ENCODE measurements at regions not wholly inside any gene's neighbourhood (a gene's known extent, or its start where the extent isn't known, plus 50 kb on each side); places are given as distances from the start of the nearest gene placed in this dataset.

GRCh38 chr10:2618690-2619089 lies 448.7 kb upstream of the PFKP start:
- no peaks in the 10 kb centered on the region for H3K36me3 ChIP-seq
- intact Hi-C loops (cut with DNase I; ENCODE audit: low total_unique reads), result no loop called here
- no peaks in the 10 kb centered on the region for H3K4me1 ChIP-seq
- H3K4me3 ChIP-seq, result no peak overlapping the region
- H3K9me3 ChIP-seq, result no peaks in the 10 kb centered on the region
- H3K27ac ChIP-seq, result no peak overlapping the region
- H3K27me3 ChIP-seq, result peaks cover 0 to 19% of the 10 kb centered on the region in 2 donors
- DNase-seq (ENCODE audit: low spot score in 2 of 2), result no peak
- TF ChIP-seq POLR2A (IDR thresholded peaks at IDR 0.05), result no peak
- no peak for TF ChIP-seq POLR2AphosphoS5 (IDR thresholded peaks at IDR 0.05)
- TF ChIP-seq CTCF (IDR thresholded peaks at IDR 0.05), result no peak

- Histone ChIP-seq H3K36me3 (no peaks in the 10 kb centered on the region), H3K27ac (no peak overlapping the region), H3K4me3 (no peak overlapping the region), H3K9me3 (no peaks in the 10 kb centered on the region), H3K27me3 (peaks cover 0 to 14% of the 10 kb centered on the region in 2 donors), H3K4me1 (no peaks in the 10 kb centered on the region)
- intact Hi-C loops (cut with DNase I; ENCODE audit: low total_unique reads), result no loop called here
- no peak for TF ChIP-seq POLR2AphosphoS5 (IDR thresholded peaks at IDR 0.05)
- no peak for TF ChIP-seq POLR2A (IDR thresholded peaks at IDR 0.05)
- no peak for TF ChIP-seq CTCF (IDR thresholded peaks at IDR 0.05)
- DNase-seq (ENCODE audit: low spot score in 2 of 2), result no peak
Measured at GRCh38 chr10:2616215-2616614, 451.1 kb upstream of the PFKP start.

- intact Hi-C loops (cut with DNase I; ENCODE audit: low total_unique reads), result no loop called here
- Histone ChIP-seq H3K27ac (no peak overlapping the region), H3K4me1 (no peaks in the 10 kb centered on the region), H3K36me3 (no peaks in the 10 kb centered on the region), H3K9me3 (no peaks in the 10 kb centered on the region), H3K4me3 (no peak overlapping the region), H3K27me3 (peaks cover 0 to 4% of the 10 kb centered on the region in 2 donors)
- no peak for TF ChIP-seq CTCF (IDR thresholded peaks at IDR 0.05)
- TF ChIP-seq POLR2A (IDR thresholded peaks at IDR 0.05), result no peak
- TF ChIP-seq POLR2AphosphoS5 (IDR thresholded peaks at IDR 0.05), result no peak
- DNase-seq (ENCODE audit: low spot score in 2 of 2), result no peak
Measured at GRCh38 chr10:2611603-2612002, 455.7 kb upstream of the PFKP start.

GRCh38 chr10:2610946-2611345 lies 456.4 kb upstream of the PFKP start:
- intact Hi-C loops (cut with DNase I; ENCODE audit: low total_unique reads), result no loop called here
- H3K27me3 ChIP-seq, result peaks cover 0 to 4% of the 10 kb centered on the region in 2 donors
- H3K4me3 ChIP-seq, result no peak overlapping the region
- H3K27ac ChIP-seq, result no peak overlapping the region
- no peaks in the 10 kb centered on the region for H3K9me3 ChIP-seq
- TF ChIP-seq POLR2A (IDR thresholded peaks at IDR 0.05), result no peak
- no peak for TF ChIP-seq CTCF (IDR thresholded peaks at IDR 0.05)
- no peak for TF ChIP-seq POLR2AphosphoS5 (IDR thresholded peaks at IDR 0.05)
- H3K4me1 ChIP-seq, result no peaks in the 10 kb centered on the region
- H3K36me3 ChIP-seq, result no peaks in the 10 kb centered on the region
- DNase-seq (ENCODE audit: low spot score in 2 of 2), result no peak

- Histone ChIP-seq H3K4me3 (no peak overlapping the region), H3K36me3 (no peaks in the 10 kb centered on the region), H3K9me3 (no peaks in the 10 kb centered on the region), H3K27ac (no peak overlapping the region), H3K27me3 (no peaks in the 10 kb centered on the region), H3K4me1 (no peaks in the 10 kb centered on the region)
- no peak for DNase-seq (ENCODE audit: low spot score in 2 of 2)
- TF ChIP-seq POLR2A (IDR thresholded peaks at IDR 0.05) (no peak), POLR2AphosphoS5 (IDR thresholded peaks at IDR 0.05) (no peak), CTCF (IDR thresholded peaks at IDR 0.05) (no peak)
- intact Hi-C loops (cut with DNase I; ENCODE audit: low total_unique reads), result no loop called here
Measured at GRCh38 chr10:2604891-2605290, 462.5 kb upstream of the PFKP start.
